Neural cell (in vitro differentiated cells): ENCODE measurements at regions not wholly inside any gene's neighbourhood (a gene's known extent, or its start where the extent isn't known, plus 50 kb on each side); places are given as distances from the start of the nearest gene placed in this dataset.

ENCODE experiments used
- H2AFZ ChIP-seq: fragments of 200-600, 300-800 bp; sonication (generic), shearing (Covaris generic); 2 replicates; pipeline ENCODE4 v1.6.0; 2014; ENCODE audit warnings: low read depth, mild to moderate bottlenecking, antibody characterized with exemption, low read length, moderate library complexity
- H3F3A ChIP-seq: fragments of 200-600 bp; shearing (Covaris generic); 2 replicates; pipeline ENCODE4 v1.6.1; 2016; ENCODE audit warnings: mild to moderate bottlenecking, moderate library complexity, mixed read lengths, antibody characterized with exemption, low read length; ENCODE audit not compliant: insufficient read depth, poor library complexity, severe bottlenecking
- H3K27ac ChIP-seq: fragments of 200-600, 300-800 bp; sonication (generic), shearing (Covaris generic); 2 replicates; pipeline ENCODE4 v1.5.1; 2014; ENCODE audit warnings: mild to moderate bottlenecking, low read length, moderate library complexity
- H3K27me3 ChIP-seq: fragments of 300-800, 200-600 bp; sonication (generic), shearing (Covaris generic); 2 replicates; pipeline ENCODE4 v1.6.0; 2014; ENCODE audit warnings: mild to moderate bottlenecking, low read depth, low read length, moderate library complexity; ENCODE audit not compliant: insufficient read depth
- H3K36me3 ChIP-seq: fragments of 300-800, 200-600 bp; sonication (generic), shearing (Covaris generic); 2 replicates; pipeline ENCODE4 v1.5.1; 2014; ENCODE audit warnings: mild to moderate bottlenecking, antibody characterized with exemption, low read length, moderate library complexity; ENCODE audit not compliant: insufficient read depth
- H3K4me2 ChIP-seq: fragments of 300-800, 200-600 bp; sonication (generic), shearing (Covaris generic); 2 replicates; pipeline ENCODE4 v1.6.0; 2014; ENCODE audit warnings: mild to moderate bottlenecking, low read length
- H3K4me3 ChIP-seq: fragments of 300-800, 200-600 bp; sonication (generic), shearing (Covaris generic); 2 replicates; pipeline ENCODE4 v1.5.1; 2014; ENCODE audit warnings: mild to moderate bottlenecking, low read length, moderate library complexity
- H3K79me2 ChIP-seq: fragments of 200-600 bp; shearing (Covaris generic); replicated peaks from 2 replicates; pipeline ENCODE4 v1.6.0; 2014; ENCODE audit warnings: mild to moderate bottlenecking, low read length, moderate library complexity; ENCODE audit not compliant: insufficient read depth
- H3K9ac ChIP-seq: fragments of 300-800, 200-600 bp; sonication (generic), shearing (Covaris generic); 2 replicates; pipeline ENCODE4 v1.6.1; 2016; ENCODE audit warnings: mild to moderate bottlenecking, low read length, mixed read lengths
- H3K9me2 ChIP-seq: fragments of 200-600 bp; shearing (Covaris generic); 2 replicates; pipeline ENCODE4 v1.6.1; 2016; ENCODE audit warnings: mild to moderate bottlenecking, low read length, mixed read lengths; ENCODE audit not compliant: insufficient read depth
- H3K9me3 ChIP-seq: fragments of 200-600, 300-800 bp; sonication (generic), shearing (Covaris generic); 2 replicates; pipeline ENCODE4 v1.6.1; 2016; ENCODE audit warnings: mild to moderate bottlenecking, mixed run types, low read length, moderate library complexity, mixed read lengths
- H4K20me1 ChIP-seq: fragments of 200-600 bp; shearing (Covaris generic); 2 replicates; pipeline ENCODE4 v1.6.1; 2016; ENCODE audit warnings: mild to moderate bottlenecking, mixed run types; ENCODE audit not compliant: insufficient read depth
- CTCF ChIP-seq: fragments of 450-650 bp; IDR thresholded peaks from 2 replicates; pipeline ENCODE4 v1.5.1; 2014; ENCODE audit warnings: antibody characterized with exemption, mild to moderate bottlenecking, moderate library complexity; ENCODE audit not compliant: poor library complexity, severe bottlenecking
- EP300 ChIP-seq: fragments of 450-650 bp; conservative IDR thresholded peaks from 2 replicates; pipeline ENCODE4 v1.6.1; 2014; ENCODE audit warnings: antibody characterized with exemption, mild to moderate bottlenecking, moderate library complexity; ENCODE audit not compliant: poor library complexity, severe bottlenecking
- EZH2 ChIP-seq: fragments of 200-600, 300-800 bp; shearing (Covaris generic), sonication (generic); IDR thresholded peaks from 2 replicates; pipeline ENCODE4 v1.6.1; 2014; ENCODE audit warnings: antibody characterized with exemption, low read length, borderline replicate concordance, mild to moderate bottlenecking; ENCODE audit not compliant: insufficient read depth, poor library complexity, severe bottlenecking
- MXI1 ChIP-seq: fragments of 450-650 bp; conservative IDR thresholded peaks from 2 replicates; pipeline ENCODE4 v1.6.1; 2014; ENCODE audit warnings: antibody characterized with exemption, mild to moderate bottlenecking; ENCODE audit not compliant: poor library complexity, severe bottlenecking
- POLR2AphosphoS5 ChIP-seq: IDR thresholded peaks from 2 replicates; pipeline ENCODE4 v1.6.1; 2012
- RAD21 ChIP-seq: fragments of 450-650 bp; conservative IDR thresholded peaks from 2 replicates; pipeline ENCODE4 v1.6.1; 2014; ENCODE audit warnings: antibody characterized with exemption, mild to moderate bottlenecking, moderate library complexity
- REST ChIP-seq: IDR thresholded peaks from 2 replicates; pipeline ENCODE4 v1.6.1; 2012; ENCODE audit warnings: borderline replicate concordance
- SMC3 ChIP-seq: fragments of 450-650 bp; conservative IDR thresholded peaks from 2 replicates; pipeline ENCODE4 v1.6.1; 2014; ENCODE audit warnings: antibody characterized with exemption, mild to moderate bottlenecking, moderate library complexity; ENCODE audit not compliant: poor library complexity
- TAF1 ChIP-seq: IDR thresholded peaks from 2 replicates; pipeline ENCODE4 v1.6.1; 2012; ENCODE audit warnings: low read depth

- Histone ChIP-seq H3K9me3 (no peaks in the 10 kb centered on the region), H3K4me3 (no peak overlapping the region), H3K79me2 (no peaks in the 10 kb centered on the region), H3K9ac (no peak overlapping the region), H4K20me1 (no peaks in the 10 kb centered on the region), H3K36me3 (no peaks in the 10 kb centered on the region), H3K9me2 (no peaks in the 10 kb centered on the region), H3K4me2 (no peak overlapping the region), H3K27me3 (no peaks in the 10 kb centered on the region), H3F3A (no peaks in the 10 kb centered on the region), H2AFZ (no peak overlapping the region), H3K27ac (no peak overlapping the region)
- no peak for TF ChIP-seq SMC3
- TF ChIP-seq CTCF: no peak
- no peak for TF ChIP-seq RAD21
- no peak for TF ChIP-seq REST
- no peak for TF ChIP-seq TAF1
- TF ChIP-seq EZH2: no peak
- TF ChIP-seq POLR2AphosphoS5: no peak
Observed at GRCh38 chr5:23302438-23302837, 205.0 kb upstream of the PRDM9 start.

- no peaks in the 10 kb centered on the region for H3K79me2 ChIP-seq
- TF ChIP-seq RAD21 (no peak), EZH2 (no peak), CTCF (no peak), REST (no peak), POLR2AphosphoS5 (no peak), MXI1 (no peak), SMC3 (no peak), TAF1 (no peak), EP300 (no peak)
Observed at GRCh38 chr5:23289162-23289561, 218.2 kb upstream of the PRDM9 start.

More at GRCh38 chr5:23289162-23289561, 218.2 kb upstream of the PRDM9 start:
- H3K4me2 ChIP-seq: no peak overlapping the region
- no peak overlapping the region for H3K9ac ChIP-seq
- H3K9me2 ChIP-seq: no peaks in the 10 kb centered on the region
- no peaks in the 10 kb centered on the region for H3F3A ChIP-seq
- no peak overlapping the region for H3K4me3 ChIP-seq
- H2AFZ ChIP-seq: no peak overlapping the region
- H3K27ac ChIP-seq: no peak overlapping the region
- no peaks in the 10 kb centered on the region for H3K27me3 ChIP-seq
- H3K36me3 ChIP-seq: no peaks in the 10 kb centered on the region
- no peaks in the 10 kb centered on the region for H3K9me3 ChIP-seq
- no peaks in the 10 kb centered on the region for H4K20me1 ChIP-seq
